ENCODE measurements at regions not wholly inside any gene's neighbourhood (a gene's known extent, or its start where the extent isn't known, plus 50 kb on each side); places are given as distances from the start of the nearest gene placed in this dataset.

DNA sequence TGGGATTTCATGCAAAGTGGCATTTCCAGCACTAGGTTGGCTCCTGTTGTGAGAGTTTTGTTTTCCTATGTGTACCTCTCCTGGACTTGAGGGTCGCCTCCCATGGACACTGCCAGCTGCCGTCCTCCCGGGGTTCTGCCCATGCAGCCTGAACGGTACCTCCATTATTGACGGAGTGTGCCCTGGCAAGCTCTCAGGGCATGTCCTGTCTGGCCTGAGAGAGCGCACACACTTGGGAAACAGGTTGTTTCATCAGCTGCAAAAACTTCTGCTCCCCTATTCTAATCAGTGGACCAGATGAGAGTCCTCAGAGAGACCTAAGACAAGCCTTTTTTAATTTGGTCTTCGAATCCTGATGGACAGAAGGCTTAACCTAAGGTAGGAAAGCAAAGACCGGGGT is 56.6 kb upstream of the HOPX start:
- TF ChIP-seq, protein P1, sequence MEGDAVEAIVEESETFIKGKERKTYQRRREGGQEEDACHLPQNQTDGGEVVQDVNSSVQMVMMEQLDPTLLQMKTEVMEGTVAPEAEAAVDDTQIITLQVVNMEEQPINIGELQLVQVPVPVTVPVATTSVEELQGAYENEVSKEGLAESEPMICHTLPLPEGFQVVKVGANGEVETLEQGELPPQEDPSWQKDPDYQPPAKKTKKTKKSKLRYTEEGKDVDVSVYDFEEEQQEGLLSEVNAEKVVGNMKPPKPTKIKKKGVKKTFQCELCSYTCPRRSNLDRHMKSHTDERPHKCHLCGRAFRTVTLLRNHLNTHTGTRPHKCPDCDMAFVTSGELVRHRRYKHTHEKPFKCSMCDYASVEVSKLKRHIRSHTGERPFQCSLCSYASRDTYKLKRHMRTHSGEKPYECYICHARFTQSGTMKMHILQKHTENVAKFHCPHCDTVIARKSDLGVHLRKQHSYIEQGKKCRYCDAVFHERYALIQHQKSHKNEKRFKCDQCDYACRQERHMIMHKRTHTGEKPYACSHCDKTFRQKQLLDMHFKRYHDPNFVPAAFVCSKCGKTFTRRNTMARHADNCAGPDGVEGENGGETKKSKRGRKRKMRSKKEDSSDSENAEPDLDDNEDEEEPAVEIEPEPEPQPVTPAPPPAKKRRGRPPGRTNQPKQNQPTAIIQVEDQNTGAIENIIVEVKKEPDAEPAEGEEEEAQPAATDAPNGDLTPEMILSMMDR (IDR thresholded peaks at IDR 0.05), result no peak
- TF ChIP-seq POLR2A (IDR thresholded peaks at IDR 0.05), result no peak

Data from esophagus squamous epithelium (tissue), 4 donors.